ENCODE measurements at regions not wholly inside any gene's neighbourhood (a gene's known extent, or its start where the extent isn't known, plus 50 kb on each side); places are given as distances from the start of the nearest gene placed in this dataset.

DNA sequence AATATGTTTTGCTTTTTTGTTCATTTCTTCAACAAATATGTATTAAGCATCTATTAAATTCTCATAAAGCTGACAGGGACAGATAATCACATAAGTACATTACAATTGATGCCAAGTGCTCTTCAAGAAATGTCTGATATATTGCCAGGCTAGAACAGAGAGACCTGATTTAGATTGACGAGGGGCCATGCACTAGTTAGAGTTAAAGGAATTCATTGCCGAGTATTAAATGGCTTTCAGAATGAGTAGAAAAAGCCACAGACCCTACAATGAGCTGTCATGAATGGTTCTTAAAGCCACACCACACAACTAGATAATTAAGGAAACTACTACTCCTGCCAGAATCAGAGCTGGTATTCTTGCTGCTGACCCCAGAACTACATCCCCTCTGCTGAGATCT is 250.2 kb upstream of the MME start:
- TF ChIP-seq, protein P1, sequence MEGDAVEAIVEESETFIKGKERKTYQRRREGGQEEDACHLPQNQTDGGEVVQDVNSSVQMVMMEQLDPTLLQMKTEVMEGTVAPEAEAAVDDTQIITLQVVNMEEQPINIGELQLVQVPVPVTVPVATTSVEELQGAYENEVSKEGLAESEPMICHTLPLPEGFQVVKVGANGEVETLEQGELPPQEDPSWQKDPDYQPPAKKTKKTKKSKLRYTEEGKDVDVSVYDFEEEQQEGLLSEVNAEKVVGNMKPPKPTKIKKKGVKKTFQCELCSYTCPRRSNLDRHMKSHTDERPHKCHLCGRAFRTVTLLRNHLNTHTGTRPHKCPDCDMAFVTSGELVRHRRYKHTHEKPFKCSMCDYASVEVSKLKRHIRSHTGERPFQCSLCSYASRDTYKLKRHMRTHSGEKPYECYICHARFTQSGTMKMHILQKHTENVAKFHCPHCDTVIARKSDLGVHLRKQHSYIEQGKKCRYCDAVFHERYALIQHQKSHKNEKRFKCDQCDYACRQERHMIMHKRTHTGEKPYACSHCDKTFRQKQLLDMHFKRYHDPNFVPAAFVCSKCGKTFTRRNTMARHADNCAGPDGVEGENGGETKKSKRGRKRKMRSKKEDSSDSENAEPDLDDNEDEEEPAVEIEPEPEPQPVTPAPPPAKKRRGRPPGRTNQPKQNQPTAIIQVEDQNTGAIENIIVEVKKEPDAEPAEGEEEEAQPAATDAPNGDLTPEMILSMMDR (IDR thresholded peaks at IDR 0.05) = no peak
- no peak for TF ChIP-seq EZH2 (IDR thresholded peaks at IDR 0.05)

Measured in neural progenitor cell (in vitro differentiated cells).